DMS153 treated with DMSO at 0.1 percent for 48 hours (cell line): ENCODE measurements at regions not wholly inside any gene's neighbourhood (a gene's known extent, or its start where the extent isn't known, plus 50 kb on each side); places are given as distances from the start of the nearest gene placed in this dataset.

Source experiments
- DNase-seq: peaks from one replicate; lab custom pipeline; 2025; ENCODE audit not compliant: unreplicated experiment; lab: John Stamatoyannopoulos, UW

DNA sequence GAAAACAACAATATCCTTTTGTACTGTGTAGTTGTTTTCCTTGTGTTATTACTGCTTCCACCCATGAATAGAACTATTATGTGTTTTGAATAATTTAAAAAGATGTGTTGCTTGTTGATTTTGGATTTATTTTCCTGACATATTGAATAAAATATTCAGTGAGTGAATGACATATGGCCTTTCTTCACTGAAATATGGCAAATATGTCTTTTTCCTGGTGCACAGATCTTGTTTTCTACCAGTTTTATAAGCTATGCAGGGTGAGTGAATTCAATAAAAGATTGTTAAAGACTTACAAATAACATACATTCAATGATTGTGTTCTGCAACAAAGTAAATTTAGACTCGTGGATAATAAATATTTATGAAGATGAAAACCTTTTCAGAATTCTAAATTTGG is 1216.3 kb upstream of the ADGRL3 start:
- no peak for DNase-seq

DNA sequence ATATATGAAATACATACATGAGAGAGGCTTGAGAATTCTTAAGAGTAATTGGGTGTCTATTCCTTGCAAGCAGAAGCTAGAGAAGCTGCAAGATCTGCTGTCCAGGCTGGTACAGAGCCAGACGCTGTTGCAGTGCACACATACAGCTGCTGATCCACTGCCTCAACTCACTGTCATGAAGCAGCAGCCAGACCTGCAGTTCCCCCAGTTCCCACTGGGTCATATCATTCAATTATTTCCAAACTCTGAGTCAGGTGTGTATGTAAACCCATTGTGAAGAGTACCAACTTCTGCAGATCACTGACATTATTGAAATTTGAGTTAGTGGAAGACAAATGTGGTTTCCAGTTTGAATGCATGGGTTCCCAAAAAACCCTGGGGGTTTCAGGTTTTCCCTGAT is 1212.8 kb upstream of the ADGRL3 start:
- no peak for DNase-seq

- no peak for DNase-seq
Measured at GRCh38 chr4:59994118-59994517, 1206.0 kb upstream of the ADGRL3 start.

DNA sequence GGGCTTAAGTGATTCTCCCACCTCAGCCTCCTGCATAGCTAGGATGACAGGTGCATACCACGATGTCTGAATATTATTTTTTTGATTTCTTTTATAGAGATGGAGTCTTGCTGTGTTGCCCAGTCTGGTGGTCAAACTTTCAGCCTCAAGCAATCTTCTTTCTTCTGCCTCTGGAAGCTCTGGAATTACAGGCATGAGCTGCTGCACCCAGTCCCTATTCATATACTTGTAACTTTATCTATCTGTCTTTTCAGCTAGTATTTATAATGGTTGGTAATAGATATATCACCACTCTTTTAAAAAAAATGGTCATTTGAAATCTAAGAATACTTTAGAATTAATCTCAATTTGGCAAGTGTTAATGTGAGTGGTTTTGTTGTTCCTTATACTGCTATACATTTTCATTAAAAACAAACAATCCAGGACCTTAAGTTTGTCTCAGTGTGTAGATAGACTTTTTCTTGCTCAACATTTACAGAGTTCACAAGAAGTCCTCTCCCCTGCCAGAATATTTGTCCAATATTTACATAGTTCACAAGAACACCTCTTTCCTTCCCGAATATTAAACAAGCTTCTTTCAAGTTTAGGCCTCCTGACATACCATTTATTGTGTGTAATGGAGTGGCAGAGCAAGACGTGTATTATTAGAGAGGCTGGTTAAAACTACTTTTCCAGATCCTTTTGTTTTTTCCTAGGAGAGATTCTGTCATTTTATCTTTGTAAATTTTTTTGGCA is 1197.4 kb upstream of the ADGRL3 start:
- no peak for DNase-seq

GRCh38 chr4:60013464-60014184 is 1186.5 kb upstream of the ADGRL3 start:
- no peak for DNase-seq

GRCh38 chr4:60016971-60017370 is 1183.2 kb upstream of the ADGRL3 start:
- DNase-seq = no peak

GRCh38 chr4:60019180-60019579 is 1180.9 kb upstream of the ADGRL3 start:
- no peak for DNase-seq

DNA sequence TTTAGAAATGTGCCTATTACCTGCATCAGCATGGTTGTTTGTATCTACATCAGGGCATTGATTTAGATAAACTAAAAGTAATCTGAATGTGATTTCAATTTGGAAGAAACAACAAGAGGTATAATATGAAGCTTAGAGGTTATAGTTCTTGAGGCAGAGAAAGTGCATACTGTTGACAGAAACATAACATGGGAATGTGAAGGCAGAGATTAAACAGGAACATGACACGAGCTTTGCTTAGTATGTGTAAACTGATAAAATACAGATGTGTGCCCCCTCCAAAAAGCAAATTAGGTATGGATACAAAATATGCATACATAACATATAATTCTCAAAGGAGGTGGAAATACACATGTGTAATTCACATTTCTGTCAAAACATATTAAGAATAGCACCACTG is 1180.2 kb upstream of the ADGRL3 start:
- no peak for DNase-seq

- no peak for DNase-seq
Measured at GRCh38 chr4:60020389-60020788, 1179.7 kb upstream of the ADGRL3 start.

DNA sequence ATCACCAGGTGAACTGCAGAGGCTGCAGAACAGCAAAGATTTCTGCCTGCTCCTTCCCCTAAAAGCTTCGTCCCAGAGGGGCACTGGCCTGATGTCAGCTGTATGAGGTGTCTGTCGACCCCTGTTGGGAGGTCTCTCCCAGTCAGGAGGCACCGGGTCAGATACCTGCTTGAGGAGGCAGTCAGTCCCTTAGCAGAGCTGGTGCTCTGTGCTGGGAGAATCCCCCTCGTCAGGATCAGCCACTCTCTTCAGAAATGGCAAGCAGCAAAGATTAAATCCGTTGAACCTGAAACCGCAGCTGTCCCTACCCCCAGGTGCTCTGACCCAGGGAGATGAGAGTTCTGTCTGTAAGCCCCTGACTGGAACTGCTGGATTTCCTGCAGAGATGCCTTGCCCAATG is 1166.3 kb upstream of the ADGRL3 start:
- no peak for DNase-seq

GRCh38 chr4:60034361-60034760 is 1165.8 kb upstream of the ADGRL3 start:
- no peak for DNase-seq

GRCh38 chr4:60039908-60040307 is 1160.2 kb upstream of the ADGRL3 start:
- DNase-seq = no peak

DNA sequence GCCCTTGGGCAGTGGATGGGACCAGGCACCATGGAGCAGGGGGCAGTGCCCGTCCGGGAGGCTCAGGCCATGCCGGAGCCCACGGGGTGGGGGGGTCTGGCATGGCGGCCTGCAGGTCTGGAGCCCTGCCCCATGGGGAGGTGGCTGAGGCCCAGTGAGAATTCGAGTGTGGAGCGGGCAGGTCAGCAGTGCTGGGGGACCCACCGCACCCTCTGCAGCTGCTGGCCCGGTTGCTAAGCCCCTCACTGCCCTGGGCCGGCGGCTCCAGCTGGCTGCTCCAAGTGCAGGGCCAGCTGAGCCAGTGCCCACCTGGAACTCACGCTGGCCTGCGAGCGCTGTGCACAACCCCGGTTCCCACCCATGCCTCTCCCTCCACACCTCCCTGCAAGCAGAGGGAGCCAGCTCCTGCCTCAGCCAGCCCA is 1157.9 kb upstream of the ADGRL3 start:
- DNase-seq = no peak

- DNase-seq = no peak
Measured at GRCh38 chr4:60042941-60043340, 1157.2 kb upstream of the ADGRL3 start.

- DNase-seq = no peak
Measured at GRCh38 chr4:60078984-60079383, 1121.1 kb upstream of the ADGRL3 start.

DNA sequence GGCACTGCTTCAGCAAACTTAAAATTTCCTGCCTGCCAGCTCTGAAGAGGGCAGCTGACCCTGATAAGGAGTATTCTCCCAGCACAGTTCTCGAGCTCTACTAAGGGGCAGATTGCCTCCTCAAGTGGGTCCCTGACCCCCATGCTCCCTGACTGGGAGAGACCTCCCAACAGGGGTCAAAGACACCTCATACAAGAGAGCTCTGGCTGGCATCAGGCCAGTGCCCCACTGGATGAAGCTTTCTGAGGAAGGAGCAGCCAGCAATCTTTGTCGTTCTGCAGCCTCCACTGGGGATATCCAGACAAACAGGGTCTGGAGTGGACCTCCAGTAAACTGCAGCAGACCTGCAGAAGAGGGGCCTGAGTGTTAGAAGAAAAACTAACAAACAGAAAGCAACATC is 1118.3 kb upstream of the ADGRL3 start:
- DNase-seq = no peak

- no peak for DNase-seq
Measured at GRCh38 chr4:60088807-60089486, 1111.2 kb upstream of the ADGRL3 start.

GRCh38 chr4:60089546-60090273 is 1110.4 kb upstream of the ADGRL3 start:
- DNase-seq = no peak

DNA sequence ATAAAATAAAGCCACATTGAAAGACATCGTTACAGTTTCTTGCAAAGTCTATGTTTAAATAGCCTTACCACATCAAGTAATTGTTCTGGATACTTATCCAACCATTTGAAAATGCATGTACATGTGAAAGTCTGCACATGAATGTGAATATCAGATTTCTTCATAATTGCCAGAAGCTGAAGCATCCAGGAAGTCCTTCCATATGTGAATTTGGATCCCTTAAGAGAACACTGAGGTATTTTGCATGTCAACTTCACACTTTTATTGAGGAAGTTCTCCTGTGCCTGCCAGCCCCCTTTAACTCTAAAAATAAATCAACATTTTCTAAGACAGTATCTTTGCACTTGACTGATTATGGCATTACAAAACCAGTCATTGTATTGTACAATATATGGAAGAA is 1103.5 kb upstream of the ADGRL3 start:
- DNase-seq = no peak

DNA sequence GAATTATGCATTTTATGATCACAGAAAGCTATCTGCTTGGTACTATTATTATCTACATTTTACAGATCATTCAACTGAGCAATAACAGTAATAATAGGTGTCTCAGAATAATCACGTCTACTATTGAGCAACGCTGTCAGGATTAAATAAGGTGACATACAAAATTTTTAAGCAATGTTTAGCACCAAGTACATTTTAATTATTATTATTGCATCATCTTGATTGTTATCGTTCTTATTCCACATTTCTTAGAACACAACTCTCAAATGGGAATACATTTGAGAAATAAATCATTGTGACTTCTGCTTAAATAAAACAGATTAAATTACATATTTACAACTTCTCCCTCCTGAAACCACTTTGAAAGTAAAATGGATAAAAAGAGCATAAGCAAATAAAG is 1083.5 kb upstream of the ADGRL3 start:
- DNase-seq = no peak

- no peak for DNase-seq
Measured at GRCh38 chr4:60117726-60118323, 1082.3 kb upstream of the ADGRL3 start.
